HTR-8/SVneo (cell line): ENCODE measurements at regions not wholly inside any gene's neighbourhood (a gene's known extent, or its start where the extent isn't known, plus 50 kb on each side); places are given as distances from the start of the nearest gene placed in this dataset.
"Not testable (repeated sequence)": the region's sequence is repeated elsewhere in the genome, so short reads cannot be mapped to it uniquely, and the experiment has no call there.

ENCODE experiments used
- DNase-seq: peaks from one replicate; pipeline ENCODE4 v3.0.0; 2011; ENCODE audit warnings: low spot score, mixed read lengths; ENCODE audit not compliant: insufficient read length
- FAIRE-seq: peaks from 2 replicates; lab custom pipeline; 2011; peaks lifted over from hg19 to GRCh38; lab: Jason Lieb, UNC

DNA sequence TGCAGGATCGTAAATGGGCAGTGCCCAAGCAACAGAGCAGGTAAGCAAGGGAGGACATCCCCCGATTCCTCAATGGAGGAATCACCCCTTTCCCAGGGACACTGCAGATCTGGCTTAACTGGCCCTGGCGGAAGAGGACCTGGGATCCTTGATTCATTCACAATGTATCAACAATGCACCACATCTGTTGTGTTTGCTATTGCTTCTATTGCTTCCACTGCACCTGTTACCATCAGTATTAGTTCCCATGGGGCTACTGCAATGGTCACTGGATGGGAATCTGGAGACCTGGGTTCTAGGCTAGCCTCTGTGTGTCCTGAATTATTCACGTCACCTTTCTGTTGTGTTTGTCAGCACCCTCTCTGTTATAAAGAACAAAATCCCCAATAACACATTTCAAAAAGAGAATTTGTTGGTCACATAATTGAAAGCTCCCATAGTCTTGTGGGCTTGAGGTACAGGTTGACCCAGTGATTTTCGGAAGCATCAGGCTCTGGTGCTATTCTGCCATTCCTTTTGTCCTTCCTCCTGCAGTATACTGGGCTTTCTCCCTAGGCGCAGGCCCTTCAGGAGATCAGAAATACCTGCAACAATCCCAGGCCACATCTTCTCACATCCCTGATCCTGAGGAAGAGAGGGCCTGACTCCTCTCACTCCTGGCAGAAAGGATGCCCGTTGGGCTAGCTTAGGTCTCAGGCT is 193.5 kb upstream of the GLI2 start:
- no peak for DNase-seq
- no peak for FAIRE-seq

DNA sequence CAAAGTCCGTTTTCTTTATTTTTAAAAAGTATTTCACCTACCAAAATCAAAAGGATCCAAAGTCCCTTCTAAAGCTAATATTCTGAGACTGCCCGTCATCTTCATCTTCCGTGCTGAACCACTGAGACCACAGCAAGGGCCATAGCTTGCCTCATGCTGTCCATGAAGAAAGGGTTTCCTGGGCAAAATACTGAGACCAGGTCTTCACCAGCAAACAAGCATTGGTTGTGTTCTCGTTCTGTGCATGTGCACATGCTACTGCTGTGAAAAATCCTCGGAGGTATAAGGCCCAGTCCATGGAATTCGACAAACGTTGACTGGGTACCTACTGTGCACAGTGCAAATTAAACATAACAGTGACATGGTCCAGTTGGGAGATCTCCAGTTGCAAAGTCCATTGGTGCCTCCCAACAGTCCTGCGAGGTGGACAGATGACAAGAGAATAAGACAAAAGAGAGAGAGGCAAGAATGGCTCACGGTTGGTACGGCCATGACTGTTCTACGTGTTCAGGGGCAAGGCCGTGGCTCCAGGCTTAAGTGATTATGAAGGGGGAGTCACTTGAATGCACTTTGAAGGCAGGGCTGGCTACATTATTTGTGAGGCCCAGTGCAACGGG is 192.6 kb upstream of the GLI2 start:
- DNase-seq = no peak
- no peak for FAIRE-seq

DNA sequence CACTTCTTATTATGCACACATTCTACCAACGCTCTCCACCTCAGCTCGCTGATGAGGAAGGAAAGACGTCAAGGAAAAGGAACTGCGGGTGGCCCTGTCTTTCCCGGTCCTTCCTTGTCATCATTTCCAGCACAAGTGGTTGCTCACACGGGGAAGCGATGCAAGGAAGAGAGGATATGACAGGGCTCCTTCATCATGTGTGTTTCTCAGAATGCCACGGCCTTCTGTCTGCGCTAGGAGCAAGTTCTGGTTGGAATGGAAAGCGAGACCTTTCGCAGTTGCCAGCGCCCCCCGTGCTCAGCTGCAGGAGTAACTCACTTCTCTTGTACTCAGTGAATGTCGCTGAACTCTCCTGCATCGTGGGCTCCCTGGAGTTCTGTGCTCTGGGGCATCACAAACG is 191.8 kb upstream of the GLI2 start:
- DNase-seq = no peak
- FAIRE-seq = no peak

DNA sequence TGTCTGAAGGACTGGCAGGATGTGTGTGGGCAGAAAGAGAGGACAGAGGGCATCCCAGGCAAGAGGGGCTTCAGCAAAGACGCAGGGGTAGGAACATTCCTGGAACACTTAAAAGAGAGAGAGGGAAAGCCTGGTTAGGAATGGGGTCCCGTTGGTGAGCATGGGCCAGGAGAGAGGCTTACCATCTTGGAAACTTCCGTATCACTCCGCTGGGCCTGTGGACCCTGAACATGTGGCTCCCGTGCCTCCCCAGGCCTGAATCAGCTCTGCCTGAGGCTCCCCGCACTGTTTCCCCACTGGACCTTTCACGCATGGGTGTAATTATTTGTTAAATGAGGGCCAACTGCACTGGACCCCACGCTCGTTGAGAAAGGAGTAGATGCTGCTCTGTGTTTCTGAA is 191.1 kb upstream of the GLI2 start:
- DNase-seq (no peak), FAIRE-seq (no peak)

DNA sequence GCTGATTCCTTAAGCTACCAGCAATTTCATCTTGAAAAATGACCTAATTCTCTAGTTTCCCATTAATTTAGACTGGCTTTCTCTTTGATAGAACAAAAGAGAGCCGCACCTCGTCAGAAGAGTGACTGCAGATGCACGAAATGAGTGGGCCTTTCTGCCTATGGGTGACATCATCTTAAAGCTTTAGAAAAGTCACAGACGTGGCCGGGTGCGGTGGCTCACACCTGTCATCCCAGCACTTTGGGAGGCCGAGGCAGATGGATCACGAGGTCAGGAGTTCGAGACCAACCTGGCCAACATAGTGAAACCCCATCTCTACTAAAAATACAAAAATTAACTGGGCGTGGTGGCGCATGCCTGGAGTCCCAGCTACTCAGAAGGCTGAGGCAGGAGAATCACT is 190.7 kb upstream of the GLI2 start:
- not testable (repeated sequence) for FAIRE-seq, DNase-seq

DNA sequence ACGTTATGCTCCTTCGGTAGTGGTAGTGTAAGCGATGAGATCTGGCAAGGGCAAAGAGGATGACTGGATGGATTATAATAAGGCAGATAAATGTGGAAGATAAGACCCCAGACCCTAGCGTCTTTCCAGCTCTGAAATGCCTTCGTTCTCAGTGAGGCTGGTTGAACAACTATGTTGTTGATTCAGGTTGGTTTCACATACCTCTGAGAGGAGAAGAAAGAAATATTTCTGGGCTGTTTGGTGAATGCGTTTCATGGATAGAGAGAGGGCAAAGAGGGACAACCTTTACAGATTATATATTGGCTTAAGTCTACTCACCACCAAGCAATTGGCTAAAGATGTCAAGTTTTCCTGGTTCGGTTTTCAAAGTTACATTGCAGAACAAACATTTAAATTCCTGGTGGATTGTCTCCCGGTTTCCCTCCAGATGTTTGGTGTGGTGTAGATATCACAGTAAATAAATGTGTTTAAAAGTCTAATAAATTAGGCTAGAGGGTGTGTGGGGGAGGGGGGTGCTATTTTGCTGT is 190.1 kb upstream of the GLI2 start:
- FAIRE-seq = no peak
- no peak for DNase-seq

DNA sequence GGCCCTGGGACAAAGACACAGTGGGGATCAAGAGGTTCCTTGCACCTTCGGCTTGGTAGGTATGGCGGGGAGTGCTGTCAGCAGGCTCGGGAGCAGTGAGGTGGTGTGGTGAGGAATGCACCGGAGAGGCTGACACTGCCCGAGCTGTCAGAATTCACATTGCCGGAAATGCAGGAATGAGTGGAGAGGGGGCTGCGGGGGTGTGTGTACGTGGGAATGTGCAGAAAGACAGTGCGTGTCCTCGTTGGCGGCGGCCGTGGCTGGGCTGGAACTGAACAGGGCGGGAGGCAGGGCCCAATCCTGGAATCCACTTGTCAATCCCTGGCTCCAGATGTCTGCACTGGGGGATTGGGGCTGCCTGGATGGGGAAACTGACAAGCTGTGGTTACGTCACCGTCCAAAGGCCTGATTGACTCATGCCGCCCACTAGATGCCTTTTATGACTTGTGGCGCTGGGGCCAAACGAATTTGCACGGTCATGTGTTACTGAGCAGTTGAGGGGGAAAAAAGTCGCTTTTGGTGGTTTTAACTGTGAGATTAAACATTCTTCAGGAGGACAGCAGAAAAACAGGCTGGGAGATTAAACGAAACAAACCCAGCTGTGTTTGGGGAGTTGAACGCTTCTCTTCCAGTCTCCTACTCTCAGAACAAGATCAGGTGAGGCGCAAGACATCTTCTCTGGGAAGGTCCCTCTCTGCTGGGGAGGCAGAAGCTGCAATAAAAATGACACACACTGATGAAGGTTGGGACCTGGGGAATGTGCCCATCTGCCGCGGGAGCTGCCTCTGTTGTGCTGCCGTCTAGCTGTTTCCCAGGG is 189.4 kb upstream of the GLI2 start:
- peak; percentile 97 for FAIRE-seq
- DNase-seq = peak; percentile 87

DNA sequence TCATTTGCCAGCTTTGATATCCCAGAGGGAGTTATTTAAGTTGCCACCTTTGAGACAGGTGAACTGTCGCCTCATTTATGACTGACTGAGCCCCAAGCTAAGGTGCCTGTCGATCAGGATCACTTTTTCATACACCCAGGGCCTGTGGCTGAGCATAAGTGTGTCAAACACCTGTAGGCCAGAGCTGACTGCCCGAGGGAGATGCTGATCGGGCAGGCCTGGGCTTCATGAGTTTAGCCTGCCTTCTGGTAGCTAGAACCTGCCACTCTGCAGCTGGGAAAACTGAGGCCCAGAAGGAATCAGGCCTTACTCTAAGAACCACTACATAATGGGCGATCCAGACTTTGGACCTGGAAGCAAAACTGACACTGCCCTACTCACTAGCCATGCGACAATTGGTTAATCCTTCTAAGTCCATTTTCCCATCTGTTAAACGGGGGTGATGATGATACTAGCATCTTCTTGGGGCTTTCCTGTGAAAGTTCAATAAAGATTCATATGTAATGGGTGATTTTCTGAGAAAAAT is 188.7 kb upstream of the GLI2 start:
- DNase-seq (no peak), FAIRE-seq (no peak)

DNA sequence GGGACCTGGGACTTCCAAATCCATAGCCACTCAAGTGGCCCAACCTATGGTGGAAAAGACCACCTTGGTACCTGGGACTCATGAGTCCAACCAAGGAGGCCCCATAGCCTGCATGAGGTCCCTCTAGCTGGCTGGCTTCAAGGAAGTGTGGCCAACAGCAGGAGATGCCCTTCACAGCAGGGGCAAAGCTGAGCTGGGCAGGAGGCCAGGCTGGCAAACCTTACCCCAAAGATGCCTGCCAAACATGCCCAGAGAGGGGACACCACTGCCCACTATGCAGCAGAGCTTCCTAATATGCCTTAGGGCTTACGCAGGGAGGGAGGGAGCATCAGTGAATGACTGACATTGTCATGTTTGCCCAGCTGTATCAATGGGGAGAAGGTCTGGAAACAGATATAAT is 188.0 kb upstream of the GLI2 start:
- no peak for DNase-seq
- no peak for FAIRE-seq

DNA sequence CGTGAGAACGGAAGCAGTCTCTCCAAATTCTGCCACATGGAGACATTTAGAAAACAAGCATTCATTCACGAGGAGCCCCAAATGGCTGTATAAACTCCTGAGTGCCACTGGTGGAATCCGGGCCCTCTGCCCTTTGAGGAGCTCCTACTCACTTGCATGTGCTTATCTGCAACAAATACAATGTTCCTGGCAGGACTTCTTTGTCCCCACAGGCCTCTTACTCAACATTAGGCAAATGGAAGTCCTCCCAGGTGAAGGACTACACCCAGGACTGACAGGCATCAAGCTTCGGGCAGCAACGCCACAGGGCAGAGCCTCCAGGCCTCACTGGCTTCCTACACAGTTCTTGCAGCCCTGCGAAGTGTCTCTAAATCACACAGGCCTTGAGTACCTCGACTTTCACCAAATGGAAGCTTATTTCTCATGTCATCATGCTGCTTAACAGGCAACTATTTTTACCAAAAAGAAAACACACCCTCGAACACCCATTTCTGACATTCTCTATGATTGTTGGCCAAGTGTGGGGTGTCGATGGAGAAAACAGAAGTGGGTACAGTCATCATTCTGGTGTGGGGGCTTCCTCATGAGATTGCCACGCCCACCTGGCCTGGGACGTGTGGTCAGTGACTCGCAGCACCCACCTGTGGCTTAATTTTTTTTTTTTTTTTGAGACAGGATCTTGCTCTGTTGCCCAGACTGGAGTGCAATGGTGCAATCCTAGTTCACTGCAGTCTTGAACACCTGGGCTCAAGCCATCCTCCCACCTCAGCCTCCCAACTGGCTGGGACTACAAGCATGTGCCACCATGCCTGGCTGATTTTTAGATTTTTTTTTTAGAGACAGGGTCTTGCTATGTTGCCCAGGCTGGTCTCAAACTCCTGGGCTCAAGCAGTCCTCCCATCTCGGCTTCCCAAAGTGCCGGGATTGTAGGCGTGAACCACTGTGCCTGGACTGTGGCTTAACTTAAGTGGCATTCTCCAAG is 186.8 kb upstream of the GLI2 start:
- DNase-seq (no peak), FAIRE-seq (no peak)

DNA sequence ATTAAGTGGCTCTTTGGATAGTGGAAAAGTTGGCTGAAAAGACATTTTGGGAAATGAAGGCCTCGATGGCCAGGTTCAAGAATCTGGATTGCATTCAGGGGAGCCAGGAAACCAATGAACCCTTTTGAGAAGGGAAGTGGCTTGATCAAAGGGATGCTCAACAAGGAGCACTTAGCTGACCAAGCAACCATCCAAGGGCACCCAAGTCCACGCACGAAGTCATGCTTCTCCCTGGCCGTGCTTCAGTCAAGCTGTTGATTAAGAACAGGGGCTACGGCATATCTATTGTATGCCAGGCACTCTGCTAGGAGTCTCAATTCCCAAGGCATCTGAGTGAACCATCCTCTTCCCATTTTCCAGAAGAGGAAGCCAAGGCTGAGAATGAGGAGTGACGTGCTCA is 185.8 kb upstream of the GLI2 start:
- DNase-seq (no peak), FAIRE-seq (no peak)

DNA sequence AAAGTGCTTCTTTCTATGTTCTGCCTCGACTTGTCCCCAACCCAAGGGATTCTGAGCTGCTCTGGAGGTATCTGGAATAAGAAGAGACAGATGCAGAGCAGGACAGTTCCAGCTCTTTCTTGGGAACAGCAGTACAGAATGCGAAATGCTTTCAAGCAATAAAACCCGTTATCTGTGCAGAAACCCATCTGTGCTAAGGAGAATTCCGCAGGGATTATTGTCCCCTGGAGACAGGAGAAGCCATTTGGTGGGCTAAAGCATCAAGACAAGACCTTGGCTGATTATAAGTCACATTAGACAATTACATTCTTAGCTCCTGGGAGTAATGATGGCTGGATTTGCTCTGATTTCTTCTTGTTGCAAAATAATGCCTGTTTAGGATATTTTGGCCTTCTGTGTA is 185.4 kb upstream of the GLI2 start:
- DNase-seq = no peak
- FAIRE-seq = no peak

DNA sequence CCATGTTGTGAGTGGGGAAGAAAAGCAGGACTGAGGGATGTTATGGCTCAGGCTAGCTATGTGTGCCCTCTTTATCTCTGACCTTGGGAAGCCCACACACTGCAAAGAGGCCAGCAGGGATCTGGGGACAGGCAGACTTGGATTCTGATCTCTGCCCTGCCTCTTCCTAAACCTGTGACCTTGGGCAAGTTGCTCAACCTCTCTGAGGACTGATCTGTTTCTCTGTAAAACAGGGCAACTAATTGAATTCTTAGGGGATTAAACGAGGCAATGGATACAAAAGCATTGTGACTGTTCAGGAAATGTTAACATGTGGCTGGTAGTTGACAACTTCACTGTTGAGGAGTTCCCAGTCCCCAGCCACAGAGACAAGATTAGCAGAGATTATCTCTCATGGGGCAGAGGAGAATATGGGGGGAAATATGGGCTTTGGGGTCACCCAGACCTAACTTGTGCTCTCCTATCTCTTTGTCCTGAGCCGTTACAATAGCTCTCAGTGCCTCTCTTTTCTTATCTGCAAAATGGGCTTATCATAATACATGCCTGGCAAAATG is 184.7 kb upstream of the GLI2 start:
- no peak for DNase-seq
- no peak for FAIRE-seq

DNA sequence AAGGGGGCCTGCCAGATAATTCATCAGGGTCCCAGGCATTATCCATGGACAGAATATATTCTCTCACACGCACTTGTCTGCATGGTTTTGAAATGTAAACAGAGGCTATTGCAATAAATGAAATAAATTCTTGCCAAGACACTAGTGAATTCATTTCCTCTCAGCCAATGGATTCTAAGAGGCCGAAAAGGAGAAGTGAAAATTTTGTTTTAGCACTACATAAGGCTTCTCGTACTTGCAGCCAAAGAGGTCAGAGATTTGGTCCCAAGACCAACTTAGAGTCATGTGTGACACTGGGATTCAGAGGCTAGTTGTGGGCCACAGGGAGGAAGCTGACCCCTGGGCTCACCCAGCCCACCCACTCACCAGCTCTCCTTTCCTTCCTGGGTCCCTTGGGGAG is 184.1 kb upstream of the GLI2 start:
- no peak for FAIRE-seq
- no peak for DNase-seq

DNA sequence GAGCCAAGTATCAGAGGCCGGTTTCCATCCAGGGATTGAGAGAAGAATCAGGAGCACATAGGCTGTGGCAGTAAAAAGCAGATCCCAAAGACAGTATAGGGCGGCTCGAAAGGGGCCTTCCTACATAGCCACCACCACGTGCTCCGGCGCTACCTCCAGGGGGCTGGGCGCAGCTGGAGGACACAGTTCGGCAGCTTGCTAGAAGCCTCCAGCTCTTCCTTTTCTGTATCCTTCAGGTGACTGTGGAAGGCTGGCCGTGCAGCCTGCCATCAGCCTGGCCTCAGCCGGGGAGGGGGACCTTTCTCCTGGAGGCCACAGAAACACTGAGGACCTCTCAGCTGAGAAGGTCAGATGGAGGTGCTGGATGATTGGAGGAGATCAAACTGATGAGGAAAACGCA is 183.6 kb upstream of the GLI2 start:
- no peak for DNase-seq
- FAIRE-seq = no peak

DNA sequence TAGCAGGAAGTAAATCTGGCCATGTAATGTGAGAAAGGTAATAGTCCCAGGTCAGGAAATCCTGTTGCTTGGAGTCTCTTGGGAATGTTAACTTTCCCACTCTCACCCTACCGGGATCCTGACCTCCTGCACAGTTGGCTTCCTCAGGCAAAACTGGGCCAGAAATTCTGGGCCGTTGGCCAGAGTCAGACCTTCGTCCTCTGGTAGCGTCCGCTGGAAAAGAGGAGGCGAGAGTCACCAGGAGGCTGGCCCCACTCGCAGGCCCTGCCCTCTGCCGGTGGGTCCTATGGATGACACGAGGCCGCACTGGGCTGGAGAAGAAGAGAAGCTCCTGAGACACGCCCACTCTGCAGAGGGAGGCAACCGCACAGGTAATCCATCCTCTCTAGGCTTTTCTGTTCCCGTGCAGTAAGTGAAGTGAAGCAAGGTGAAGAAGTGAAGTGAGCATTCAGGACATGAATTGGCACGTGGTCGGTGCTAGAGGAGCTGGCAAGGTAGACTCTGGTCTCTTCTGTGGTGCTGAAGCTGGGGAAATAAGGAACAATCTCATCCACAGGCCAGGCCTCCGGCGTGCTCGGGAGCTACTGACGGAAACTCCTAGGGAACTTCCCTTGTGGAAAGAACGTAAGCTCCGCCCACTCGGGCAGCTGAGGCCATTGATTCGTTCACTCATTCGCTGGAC is 182.7 kb upstream of the GLI2 start:
- FAIRE-seq (no peak), DNase-seq (peak; percentile 25)

DNA sequence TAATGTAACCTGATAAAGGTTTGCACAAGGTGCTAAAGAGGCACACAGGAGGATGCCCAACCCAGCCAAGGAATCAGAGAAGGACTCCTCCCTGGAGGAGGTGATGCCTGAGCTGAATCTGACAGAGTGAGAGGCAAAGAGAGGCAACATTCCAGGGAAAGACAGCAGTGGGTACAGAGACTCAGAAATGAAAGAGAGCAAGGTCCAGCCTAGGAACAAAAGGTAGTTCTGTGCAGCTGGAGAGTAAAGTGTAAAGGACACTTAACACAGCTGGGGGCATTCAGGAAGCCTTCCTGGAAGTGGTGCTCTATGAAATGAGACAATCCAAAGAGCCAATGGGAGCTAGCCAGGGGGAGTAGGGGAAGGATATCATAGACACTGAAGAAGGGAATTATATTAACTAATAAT is 181.0 kb upstream of the GLI2 start:
- FAIRE-seq (no peak), DNase-seq (no peak)

DNA sequence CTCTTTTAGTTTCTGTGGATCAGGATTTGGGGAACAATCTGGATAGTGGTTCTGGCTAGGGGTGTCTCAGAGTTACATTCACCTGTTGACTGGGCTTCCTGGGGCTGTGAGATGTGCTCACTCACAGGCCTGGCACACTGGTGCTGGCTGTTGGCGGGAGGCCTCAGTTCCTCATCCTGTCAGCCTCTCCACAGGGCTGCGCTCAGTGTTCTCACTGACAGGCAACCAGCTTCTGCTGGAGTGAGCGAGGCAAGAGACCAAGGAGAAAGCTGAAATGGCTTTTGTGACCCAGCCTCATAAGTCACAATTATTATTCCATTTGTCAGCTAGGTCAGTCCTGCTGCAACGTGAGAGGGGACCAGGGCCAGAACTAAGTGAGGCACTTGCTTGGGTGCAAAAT is 180.6 kb upstream of the GLI2 start:
- FAIRE-seq = no peak
- no peak for DNase-seq

DNA sequence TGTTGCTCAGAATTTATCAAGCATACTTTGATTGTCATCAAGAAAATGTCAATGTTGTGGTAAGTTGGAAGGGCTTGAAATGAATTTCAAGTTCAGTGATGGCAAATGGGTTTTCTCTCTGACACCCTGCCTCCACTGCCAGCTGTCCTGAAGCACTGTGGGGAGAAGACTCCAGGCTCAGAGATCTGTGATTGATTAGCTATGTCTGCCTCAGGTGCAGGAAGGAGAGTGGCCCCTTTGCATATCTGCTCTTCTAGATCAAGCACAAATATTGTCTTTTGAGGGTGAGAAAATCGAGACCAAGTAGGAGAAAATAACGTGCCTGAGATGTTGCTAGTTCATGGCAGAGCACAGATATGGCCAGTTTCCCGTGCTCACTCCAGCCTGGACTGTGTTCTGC is 178.8 kb upstream of the GLI2 start:
- DNase-seq (no peak), FAIRE-seq (no peak)
